ENCODE measurements at regions not wholly inside any gene's neighbourhood (a gene's known extent, or its start where the extent isn't known, plus 50 kb on each side); places are given as distances from the start of the nearest gene placed in this dataset.

GRCh38 chr1:57927003-57927402 lies 503.1 kb upstream of the DAB1 start:
- TF ChIP-seq POLR2A (IDR thresholded peaks at IDR 0.05), result no peak
- no peak for TF ChIP-seq CTCF (IDR thresholded peaks at IDR 0.05)

Data from Peyer's patch (tissue), 4 donors.